ENCODE measurements at regions not wholly inside any gene's neighbourhood (a gene's known extent, or its start where the extent isn't known, plus 50 kb on each side); places are given as distances from the start of the nearest gene placed in this dataset.

DNA sequence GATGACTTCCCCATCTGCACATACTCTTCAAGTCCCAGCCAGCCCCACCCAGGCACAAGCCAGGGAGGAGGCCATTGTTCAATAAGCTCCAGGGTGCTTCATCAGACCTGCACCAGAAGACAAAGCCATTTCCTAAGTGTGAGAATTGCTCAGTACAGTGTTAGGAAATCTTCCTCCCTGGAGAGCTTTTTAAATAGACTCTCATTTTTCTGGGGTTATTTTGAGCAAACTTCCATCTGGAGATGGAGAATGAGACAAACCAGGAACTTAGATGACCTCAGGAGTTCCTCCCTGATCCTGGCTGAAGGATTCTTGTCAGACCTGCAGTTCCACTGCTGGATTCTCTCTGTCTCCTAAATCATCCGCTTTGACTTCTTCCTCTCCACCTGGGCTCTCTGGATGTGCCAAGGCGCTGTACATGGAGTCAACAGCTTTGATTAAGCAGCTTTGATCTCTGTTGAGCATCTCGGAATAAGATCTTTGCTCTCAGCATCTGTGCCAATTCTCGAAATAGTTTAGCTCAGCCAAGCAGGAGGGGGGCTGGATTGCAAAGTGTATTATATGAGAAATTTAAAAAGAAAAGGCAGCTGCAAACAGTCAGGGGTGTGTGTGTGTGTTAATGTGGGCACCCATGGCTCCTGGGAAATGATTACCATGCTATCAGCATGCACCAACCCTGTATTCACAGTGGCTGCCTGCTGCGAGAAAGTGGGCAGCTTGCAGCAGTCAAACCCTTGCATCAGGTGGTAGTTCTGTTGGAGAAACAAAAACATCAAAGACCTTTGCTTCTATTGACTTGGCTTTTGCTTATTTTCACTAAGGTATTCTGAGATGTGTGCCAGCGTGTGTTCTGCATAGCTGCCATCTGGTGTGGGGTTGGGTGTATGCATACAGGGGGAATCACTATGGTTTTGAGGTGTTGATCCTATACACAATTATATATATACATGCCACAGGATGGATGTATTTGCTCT, 70.2 kb upstream of the NAV2 start:
- WGBS, 2 donors, result 30 to 44% methylated on average over 3 of the region's 6 CpGs
- Histone ChIP-seq H3K4me1 (peaks cover 0 to 20% (median 6%) of the 10 kb centered on the region in 3 donors), H3K27me3 (no peaks in the 10 kb centered on the region), H3K9me3 (no peaks in the 10 kb centered on the region), H3K27ac (peak overlapping the region in 1 of 4 donors; percentile 36), H3K4me3 (no peak overlapping the region), H3K36me3 (no peaks in the 10 kb centered on the region)
- intact Hi-C loops (cut with DNase I), result no loop called here
- DNase-seq, result no peak
- no peak for TF ChIP-seq POLR2A (IDR thresholded peaks at IDR 0.05)
- TF ChIP-seq, protein P1, sequence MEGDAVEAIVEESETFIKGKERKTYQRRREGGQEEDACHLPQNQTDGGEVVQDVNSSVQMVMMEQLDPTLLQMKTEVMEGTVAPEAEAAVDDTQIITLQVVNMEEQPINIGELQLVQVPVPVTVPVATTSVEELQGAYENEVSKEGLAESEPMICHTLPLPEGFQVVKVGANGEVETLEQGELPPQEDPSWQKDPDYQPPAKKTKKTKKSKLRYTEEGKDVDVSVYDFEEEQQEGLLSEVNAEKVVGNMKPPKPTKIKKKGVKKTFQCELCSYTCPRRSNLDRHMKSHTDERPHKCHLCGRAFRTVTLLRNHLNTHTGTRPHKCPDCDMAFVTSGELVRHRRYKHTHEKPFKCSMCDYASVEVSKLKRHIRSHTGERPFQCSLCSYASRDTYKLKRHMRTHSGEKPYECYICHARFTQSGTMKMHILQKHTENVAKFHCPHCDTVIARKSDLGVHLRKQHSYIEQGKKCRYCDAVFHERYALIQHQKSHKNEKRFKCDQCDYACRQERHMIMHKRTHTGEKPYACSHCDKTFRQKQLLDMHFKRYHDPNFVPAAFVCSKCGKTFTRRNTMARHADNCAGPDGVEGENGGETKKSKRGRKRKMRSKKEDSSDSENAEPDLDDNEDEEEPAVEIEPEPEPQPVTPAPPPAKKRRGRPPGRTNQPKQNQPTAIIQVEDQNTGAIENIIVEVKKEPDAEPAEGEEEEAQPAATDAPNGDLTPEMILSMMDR (IDR thresholded peaks at IDR 0.05), result no peak

GRCh38 chr11:19639603-19640105, 73.0 kb upstream of the NAV2 start:
- no peak overlapping the region for H3K4me3 ChIP-seq
- no peak overlapping the region for H3K27ac ChIP-seq
- peaks cover 0 to 6% (median 0%) of the 10 kb centered on the region in 3 donors for H3K9me3 ChIP-seq
- H3K4me1 ChIP-seq, result peaks cover 0 to 16% (median 6%) of the 10 kb centered on the region in 3 donors
- H3K27me3 ChIP-seq, result no peaks in the 10 kb centered on the region
- WGBS, 2 donors, result 77 to 81% methylated on average over 6 of the region's 6 CpGs
- intact Hi-C loops (cut with DNase I), result no loop called here
- H3K36me3 ChIP-seq, result no peaks in the 10 kb centered on the region
- TF ChIP-seq POLR2A (IDR thresholded peaks at IDR 0.05), result no peak
- TF ChIP-seq, protein P1 (IDR thresholded peaks at IDR 0.05), result no peak
- DNase-seq, result no peak

DNA sequence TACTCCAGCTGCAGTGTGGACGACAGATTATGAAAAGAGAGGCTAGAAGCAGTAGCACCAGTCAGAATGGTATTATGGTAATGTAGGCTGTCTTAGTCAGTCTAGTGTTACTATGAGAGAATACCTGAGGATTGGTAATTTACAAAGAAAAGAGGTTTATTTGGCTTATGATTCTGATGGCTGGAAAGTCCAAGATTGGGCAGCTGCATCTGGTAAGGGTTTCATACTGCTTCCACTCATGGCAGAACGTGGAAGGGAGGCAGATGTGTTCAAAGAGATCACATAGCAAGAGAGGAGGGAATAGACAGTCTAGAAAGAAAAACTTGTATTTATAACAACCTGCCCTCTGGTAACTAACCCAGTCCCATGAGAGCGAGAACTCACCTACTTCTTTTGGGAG, 77.3 kb upstream of the NAV2 start:
- TF ChIP-seq POLR2A (IDR thresholded peaks at IDR 0.05), result no peak
- TF ChIP-seq, protein P1 (IDR thresholded peaks at IDR 0.05), result no peak
- Histone ChIP-seq H3K27ac (no peak overlapping the region), H3K27me3 (no peaks in the 10 kb centered on the region), H3K9me3 (peaks cover 0 to 6% (median 0%) of the 10 kb centered on the region in 3 donors), H3K36me3 (no peaks in the 10 kb centered on the region), H3K4me1 (peaks cover 0 to 22% (median 0%) of the 10 kb centered on the region in 3 donors), H3K4me3 (no peak overlapping the region)
- no peak for DNase-seq
- intact Hi-C loops (cut with DNase I), result no loop called here
- WGBS, 2 donors, result 79 to 81% methylated on average over 3 of the region's 3 CpGs

DNA sequence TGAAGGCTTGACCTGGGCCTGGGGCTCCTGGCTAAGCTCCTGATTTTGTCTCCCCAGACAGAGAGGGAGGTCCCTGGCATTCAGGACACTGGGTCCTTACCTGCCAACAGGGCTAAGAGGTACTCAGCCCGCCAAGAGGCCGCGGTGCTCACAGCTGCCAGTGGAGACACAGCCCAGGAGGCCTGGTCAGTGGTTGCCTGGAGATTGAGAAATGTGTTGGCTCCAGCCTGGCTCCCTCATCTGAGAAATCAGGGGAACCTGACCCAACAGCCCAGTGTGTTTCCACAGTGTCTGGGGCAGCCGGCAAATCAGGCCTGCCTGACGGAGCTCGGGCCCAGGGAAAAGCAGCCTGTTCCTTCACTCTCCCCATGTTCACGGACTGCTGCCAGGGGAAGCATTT, 79.4 kb upstream of the NAV2 start:
- no peak overlapping the region for H3K4me3 ChIP-seq
- peak overlapping the region in 2 of 4 donors; percentile 11 to 42 for H3K27ac ChIP-seq
- H3K27me3 ChIP-seq, result no peaks in the 10 kb centered on the region
- intact Hi-C loops (cut with DNase I), result no loop called here
- H3K4me1 ChIP-seq, result peaks cover under 1 to 26% (median 6%) of the 10 kb centered on the region in 3 donors
- no peak for DNase-seq
- WGBS, 2 donors, result 80 to 100% methylated on average over 3 to 4 of the region's 7 CpGs
- H3K36me3 ChIP-seq, result no peaks in the 10 kb centered on the region
- peaks cover 0 to 6% (median 0%) of the 10 kb centered on the region in 3 donors for H3K9me3 ChIP-seq
- TF ChIP-seq POLR2A (IDR thresholded peaks at IDR 0.05), result no peak
- TF ChIP-seq, protein P1 (IDR thresholded peaks at IDR 0.05), result no peak

- H3K36me3 ChIP-seq, result no peaks in the 10 kb centered on the region
- no peak for DNase-seq
- no peaks in the 10 kb centered on the region for H3K27me3 ChIP-seq
- no peak overlapping the region for H3K4me3 ChIP-seq
- H3K9me3 ChIP-seq, result peaks cover 0 to 6% (median 0%) of the 10 kb centered on the region in 3 donors
- 20 to 38% methylated on average over 3 of the region's 3 CpGs for WGBS, 2 donors
- intact Hi-C loops (cut with DNase I), result no loop called here
- peak overlapping the region in 1 of 4 donors; percentile 11 for H3K27ac ChIP-seq
- TF ChIP-seq, protein P1 (IDR thresholded peaks at IDR 0.05), result no peak
- TF ChIP-seq POLR2A (IDR thresholded peaks at IDR 0.05), result no peak
- peaks cover 4 to 34% (median 11%) of the 10 kb centered on the region in 3 donors for H3K4me1 ChIP-seq
Measured at GRCh38 chr11:19632499-19632834, 80.2 kb upstream of the NAV2 start.

Measured in esophagus squamous epithelium (tissue), 5 donors.